Neural cell (in vitro differentiated cells): ENCODE measurements at regions not wholly inside any gene's neighbourhood (a gene's known extent, or its start where the extent isn't known, plus 50 kb on each side); places are given as distances from the start of the nearest gene placed in this dataset.

Experiments
- H2AFZ ChIP-seq: fragments of 200-600, 300-800 bp; sonication (generic), shearing (Covaris generic); 2 replicates; pipeline ENCODE4 v1.6.0; 2014; ENCODE audit warnings: low read depth, mild to moderate bottlenecking, antibody characterized with exemption, low read length, moderate library complexity
- H3F3A ChIP-seq: fragments of 200-600 bp; shearing (Covaris generic); 2 replicates; pipeline ENCODE4 v1.6.1; 2016; ENCODE audit warnings: mild to moderate bottlenecking, moderate library complexity, mixed read lengths, antibody characterized with exemption, low read length; ENCODE audit not compliant: insufficient read depth, poor library complexity, severe bottlenecking
- H3K27ac ChIP-seq: fragments of 200-600, 300-800 bp; sonication (generic), shearing (Covaris generic); 2 replicates; pipeline ENCODE4 v1.5.1; 2014; ENCODE audit warnings: mild to moderate bottlenecking, low read length, moderate library complexity
- H3K27me3 ChIP-seq: fragments of 300-800, 200-600 bp; sonication (generic), shearing (Covaris generic); 2 replicates; pipeline ENCODE4 v1.6.0; 2014; ENCODE audit warnings: mild to moderate bottlenecking, low read depth, low read length, moderate library complexity; ENCODE audit not compliant: insufficient read depth
- H3K36me3 ChIP-seq: fragments of 300-800, 200-600 bp; sonication (generic), shearing (Covaris generic); 2 replicates; pipeline ENCODE4 v1.5.1; 2014; ENCODE audit warnings: mild to moderate bottlenecking, antibody characterized with exemption, low read length, moderate library complexity; ENCODE audit not compliant: insufficient read depth
- H3K4me2 ChIP-seq: fragments of 300-800, 200-600 bp; sonication (generic), shearing (Covaris generic); 2 replicates; pipeline ENCODE4 v1.6.0; 2014; ENCODE audit warnings: mild to moderate bottlenecking, low read length
- H3K4me3 ChIP-seq: fragments of 300-800, 200-600 bp; sonication (generic), shearing (Covaris generic); 2 replicates; pipeline ENCODE4 v1.5.1; 2014; ENCODE audit warnings: mild to moderate bottlenecking, low read length, moderate library complexity
- H3K79me2 ChIP-seq: fragments of 200-600 bp; shearing (Covaris generic); replicated peaks from 2 replicates; pipeline ENCODE4 v1.6.0; 2014; ENCODE audit warnings: mild to moderate bottlenecking, low read length, moderate library complexity; ENCODE audit not compliant: insufficient read depth
- H3K9ac ChIP-seq: fragments of 300-800, 200-600 bp; sonication (generic), shearing (Covaris generic); 2 replicates; pipeline ENCODE4 v1.6.1; 2016; ENCODE audit warnings: mild to moderate bottlenecking, low read length, mixed read lengths
- H3K9me2 ChIP-seq: fragments of 200-600 bp; shearing (Covaris generic); 2 replicates; pipeline ENCODE4 v1.6.1; 2016; ENCODE audit warnings: mild to moderate bottlenecking, low read length, mixed read lengths; ENCODE audit not compliant: insufficient read depth
- H3K9me3 ChIP-seq: fragments of 200-600, 300-800 bp; sonication (generic), shearing (Covaris generic); 2 replicates; pipeline ENCODE4 v1.6.1; 2016; ENCODE audit warnings: mild to moderate bottlenecking, mixed run types, low read length, moderate library complexity, mixed read lengths
- H4K20me1 ChIP-seq: fragments of 200-600 bp; shearing (Covaris generic); 2 replicates; pipeline ENCODE4 v1.6.1; 2016; ENCODE audit warnings: mild to moderate bottlenecking, mixed run types; ENCODE audit not compliant: insufficient read depth
- CTCF ChIP-seq: fragments of 450-650 bp; IDR thresholded peaks from 2 replicates; pipeline ENCODE4 v1.5.1; 2014; ENCODE audit warnings: antibody characterized with exemption, mild to moderate bottlenecking, moderate library complexity; ENCODE audit not compliant: poor library complexity, severe bottlenecking
- EP300 ChIP-seq: fragments of 450-650 bp; conservative IDR thresholded peaks from 2 replicates; pipeline ENCODE4 v1.6.1; 2014; ENCODE audit warnings: antibody characterized with exemption, mild to moderate bottlenecking, moderate library complexity; ENCODE audit not compliant: poor library complexity, severe bottlenecking
- EZH2 ChIP-seq: fragments of 200-600, 300-800 bp; shearing (Covaris generic), sonication (generic); IDR thresholded peaks from 2 replicates; pipeline ENCODE4 v1.6.1; 2014; ENCODE audit warnings: antibody characterized with exemption, low read length, borderline replicate concordance, mild to moderate bottlenecking; ENCODE audit not compliant: insufficient read depth, poor library complexity, severe bottlenecking
- MXI1 ChIP-seq: fragments of 450-650 bp; conservative IDR thresholded peaks from 2 replicates; pipeline ENCODE4 v1.6.1; 2014; ENCODE audit warnings: antibody characterized with exemption, mild to moderate bottlenecking; ENCODE audit not compliant: poor library complexity, severe bottlenecking
- POLR2AphosphoS5 ChIP-seq: IDR thresholded peaks from 2 replicates; pipeline ENCODE4 v1.6.1; 2012
- RAD21 ChIP-seq: fragments of 450-650 bp; conservative IDR thresholded peaks from 2 replicates; pipeline ENCODE4 v1.6.1; 2014; ENCODE audit warnings: antibody characterized with exemption, mild to moderate bottlenecking, moderate library complexity
- REST ChIP-seq: IDR thresholded peaks from 2 replicates; pipeline ENCODE4 v1.6.1; 2012; ENCODE audit warnings: borderline replicate concordance
- SMC3 ChIP-seq: fragments of 450-650 bp; conservative IDR thresholded peaks from 2 replicates; pipeline ENCODE4 v1.6.1; 2014; ENCODE audit warnings: antibody characterized with exemption, mild to moderate bottlenecking, moderate library complexity; ENCODE audit not compliant: poor library complexity
- TAF1 ChIP-seq: IDR thresholded peaks from 2 replicates; pipeline ENCODE4 v1.6.1; 2012; ENCODE audit warnings: low read depth

- Histone ChIP-seq H3K27ac (no peak overlapping the region), H3K4me3 (no peak overlapping the region), H3K9me2 (no peaks in the 10 kb centered on the region), H3K9ac (no peak overlapping the region), H3F3A (no peaks in the 10 kb centered on the region), H4K20me1 (no peaks in the 10 kb centered on the region), H3K79me2 (no peaks in the 10 kb centered on the region), H2AFZ (no peak overlapping the region), H3K27me3 (peaks cover 40% of the 10 kb centered on the region), H3K4me2 (no peak overlapping the region), H3K9me3 (no peaks in the 10 kb centered on the region), H3K36me3 (no peaks in the 10 kb centered on the region)
- TF ChIP-seq REST (no peak), CTCF (no peak), SMC3 (no peak), EP300 (no peak), RAD21 (no peak), POLR2AphosphoS5 (no peak), EZH2 (no peak), TAF1 (no peak), MXI1 (no peak)
These were observed 51.0 kb downstream of the CCDC54 start for GRCh38 chr3:107428051-107428858.

GRCh38 chr3:107429320-107430181 is 52.3 kb downstream of the CCDC54 start:
- no peak overlapping the region for H3K9ac ChIP-seq
- no peaks in the 10 kb centered on the region for H3K9me3 ChIP-seq
- no peaks in the 10 kb centered on the region for H4K20me1 ChIP-seq
- no peaks in the 10 kb centered on the region for H3K36me3 ChIP-seq
- no peak overlapping the region for H3K4me3 ChIP-seq
- no peaks in the 10 kb centered on the region for H3F3A ChIP-seq
- no peak overlapping the region for H3K27ac ChIP-seq
- peak; percentile 50 for TF ChIP-seq CTCF
- TF ChIP-seq MXI1, result no peak
- H2AFZ ChIP-seq, result no peak overlapping the region
- H3K79me2 ChIP-seq, result no peaks in the 10 kb centered on the region
- peaks cover 40% of the 10 kb centered on the region for H3K27me3 ChIP-seq
- no peak overlapping the region for H3K4me2 ChIP-seq
- no peaks in the 10 kb centered on the region for H3K9me2 ChIP-seq
